ENCODE measurements at regions not wholly inside any gene's neighbourhood (a gene's known extent, or its start where the extent isn't known, plus 50 kb on each side); places are given as distances from the start of the nearest gene placed in this dataset.

DNA sequence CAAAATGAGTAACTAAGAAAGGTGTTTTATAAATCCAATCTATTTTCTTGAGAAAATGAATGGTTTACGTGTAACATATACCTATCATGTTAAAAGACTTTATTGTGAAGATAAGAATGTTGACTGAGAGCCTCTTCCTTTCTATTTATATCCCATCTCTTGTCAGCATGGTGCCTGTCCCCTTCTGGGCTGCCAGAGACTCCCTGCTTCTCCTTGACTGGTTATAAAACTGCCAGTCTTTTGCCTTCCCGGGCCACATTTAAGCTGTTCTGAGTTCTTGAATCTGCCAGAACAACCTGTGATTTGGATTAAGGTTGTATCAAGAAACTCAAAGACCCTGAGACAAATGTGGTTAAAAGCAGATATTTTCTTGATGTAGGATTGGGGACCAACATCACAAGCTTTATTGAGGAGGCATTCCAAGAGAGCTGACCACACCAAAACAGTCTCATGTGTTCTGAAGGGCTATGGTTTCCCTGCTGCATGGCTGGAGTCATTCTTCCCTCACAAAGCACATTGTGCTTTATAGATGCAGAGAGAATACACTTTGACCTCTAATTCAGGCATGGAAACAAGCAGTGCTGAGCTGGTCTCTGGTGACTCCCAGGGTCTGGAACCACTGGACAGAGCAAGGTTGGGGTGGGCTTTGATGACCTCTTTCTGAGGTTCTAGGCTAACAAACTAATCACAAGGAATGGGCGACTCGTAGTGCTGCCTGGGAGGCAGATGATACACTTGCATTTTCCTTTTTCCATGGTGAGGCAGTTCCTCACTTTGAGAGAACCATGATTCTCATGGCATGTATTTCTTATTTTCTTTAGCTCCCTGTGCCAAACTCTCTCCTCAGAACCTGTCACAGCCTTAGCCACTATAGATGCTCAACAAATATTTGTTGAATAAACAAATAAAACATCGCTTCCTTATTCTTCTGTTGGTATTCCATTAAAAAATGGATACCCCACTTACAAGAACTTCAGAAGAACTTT is 205.0 kb upstream of the PREP start:
- TF ChIP-seq, protein P1, sequence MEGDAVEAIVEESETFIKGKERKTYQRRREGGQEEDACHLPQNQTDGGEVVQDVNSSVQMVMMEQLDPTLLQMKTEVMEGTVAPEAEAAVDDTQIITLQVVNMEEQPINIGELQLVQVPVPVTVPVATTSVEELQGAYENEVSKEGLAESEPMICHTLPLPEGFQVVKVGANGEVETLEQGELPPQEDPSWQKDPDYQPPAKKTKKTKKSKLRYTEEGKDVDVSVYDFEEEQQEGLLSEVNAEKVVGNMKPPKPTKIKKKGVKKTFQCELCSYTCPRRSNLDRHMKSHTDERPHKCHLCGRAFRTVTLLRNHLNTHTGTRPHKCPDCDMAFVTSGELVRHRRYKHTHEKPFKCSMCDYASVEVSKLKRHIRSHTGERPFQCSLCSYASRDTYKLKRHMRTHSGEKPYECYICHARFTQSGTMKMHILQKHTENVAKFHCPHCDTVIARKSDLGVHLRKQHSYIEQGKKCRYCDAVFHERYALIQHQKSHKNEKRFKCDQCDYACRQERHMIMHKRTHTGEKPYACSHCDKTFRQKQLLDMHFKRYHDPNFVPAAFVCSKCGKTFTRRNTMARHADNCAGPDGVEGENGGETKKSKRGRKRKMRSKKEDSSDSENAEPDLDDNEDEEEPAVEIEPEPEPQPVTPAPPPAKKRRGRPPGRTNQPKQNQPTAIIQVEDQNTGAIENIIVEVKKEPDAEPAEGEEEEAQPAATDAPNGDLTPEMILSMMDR (IDR thresholded peaks at IDR 0.05; ENCODE audit: low read depth, low read length, poor library complexity, severe bottlenecking) = no peak
- no peak for TF ChIP-seq EZH2phosphoT487 (IDR thresholded peaks at IDR 0.05; ENCODE audit: borderline replicate concordance, low read length)

Data from DOHH2 (cell line).